Activated naive CD4-positive, alpha-beta T cell treated with anti-CD3 and anti-CD28 coated beads for 36 hours (primary cell): ENCODE measurements at regions not wholly inside any gene's neighbourhood (a gene's known extent, or its start where the extent isn't known, plus 50 kb on each side); places are given as distances from the start of the nearest gene placed in this dataset.

ENCODE experiments used
- CTCF ChIA-PET: fragments of 350-600 bp; sonication (Branson Sonifier 250); formaldehyde crosslinking; loops from one replicate; lab custom pipeline; 2021; ENCODE audit warnings: antibody characterized with exemption; lab: Charles Lee
- DNase-seq: peaks from one replicate; pipeline ENCODE4 v3.0.0-alpha.2; 2020
- H3K27ac Mint-ChIP-seq: one replicate; pipeline ENCODE4 v1.8.0; 2021; ENCODE audit warnings: mild to moderate bottlenecking, mixed read lengths
- H3K27me3 Mint-ChIP-seq: one replicate; pipeline ENCODE4 v1.8.0; 2021; ENCODE audit warnings: low read depth, mixed read lengths
- H3K36me3 Mint-ChIP-seq: one replicate; pipeline ENCODE4 v1.8.0; 2021; ENCODE audit warnings: low read depth, mixed read lengths
- H3K4me1 Mint-ChIP-seq: one replicate; pipeline ENCODE4 v1.8.0; 2021; ENCODE audit warnings: low read depth, mixed read lengths
- H3K4me3 Mint-ChIP-seq: one replicate; pipeline ENCODE4 v1.8.0; 2021; ENCODE audit warnings: mild to moderate bottlenecking, moderate library complexity, mixed read lengths
- H3K9me3 Mint-ChIP-seq: one replicate; pipeline ENCODE4 v1.8.0; 2021; ENCODE audit warnings: mixed read lengths
- intact Hi-C: fragments of 100-400 bp; cut with micrococcal nuclease; formaldehyde crosslinking; loops from one replicate; pipeline ENCODE4 v1.15.1; 2023

DNA sequence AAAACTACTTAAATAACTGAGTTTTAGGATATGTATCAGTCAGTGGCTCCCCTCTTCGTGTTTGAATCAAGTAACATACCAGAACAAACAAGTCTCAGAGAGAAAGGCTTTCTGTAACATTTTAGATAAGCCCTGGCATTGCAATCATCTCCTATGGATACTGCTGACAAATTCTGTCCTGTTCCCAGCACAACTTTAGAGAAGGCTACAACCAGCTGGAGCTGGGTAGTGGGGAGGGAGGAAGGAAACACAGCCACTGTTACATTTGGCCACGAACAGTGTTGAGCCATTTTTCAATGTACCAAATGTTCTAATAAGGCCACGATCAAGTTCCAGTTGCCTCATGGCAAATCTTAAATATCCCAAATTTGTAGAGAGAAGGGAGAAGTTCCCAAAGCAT, 511.8 kb upstream of the WWC1 start:
- H3K9me3 Mint-ChIP-seq, result no peaks in the 10 kb centered on the region
- H3K36me3 Mint-ChIP-seq, result no peaks in the 10 kb centered on the region
- no peak overlapping the region for H3K4me3 Mint-ChIP-seq
- no peaks in the 10 kb centered on the region for H3K4me1 Mint-ChIP-seq
- H3K27me3 Mint-ChIP-seq, result no peaks in the 10 kb centered on the region
- DNase-seq, result no peak
- intact Hi-C loops, result no loop called here
- H3K27ac Mint-ChIP-seq, result no peak overlapping the region
- CTCF ChIA-PET, result no interaction called here

DNA sequence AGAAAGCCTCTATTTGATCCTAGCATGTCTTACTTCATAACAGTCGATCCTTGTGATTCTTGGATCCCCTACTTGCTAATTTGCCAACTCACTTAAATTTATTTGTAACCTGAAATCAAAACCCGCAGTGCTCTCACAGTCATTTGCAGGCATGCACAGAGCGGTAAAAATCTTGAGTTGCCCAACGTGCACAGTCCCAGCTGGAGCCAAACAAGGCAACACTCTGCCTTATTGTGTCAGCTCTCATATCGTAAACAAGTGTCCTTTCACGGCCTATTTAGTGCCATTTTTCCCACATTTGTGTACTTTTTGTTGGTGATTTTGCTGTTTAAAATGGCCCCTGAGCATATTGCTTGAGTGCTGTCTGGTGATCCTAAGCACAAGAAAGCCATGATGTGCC, 511.3 kb upstream of the WWC1 start:
- CTCF ChIA-PET, result no interaction called here
- Mint-ChIP-seq H3K27me3 (no peaks in the 10 kb centered on the region), H3K36me3 (no peaks in the 10 kb centered on the region), H3K9me3 (no peaks in the 10 kb centered on the region), H3K4me1 (no peaks in the 10 kb centered on the region), H3K27ac (no peak overlapping the region), H3K4me3 (no peak overlapping the region)
- DNase-seq, result no peak
- intact Hi-C loops, result no loop called here

DNA sequence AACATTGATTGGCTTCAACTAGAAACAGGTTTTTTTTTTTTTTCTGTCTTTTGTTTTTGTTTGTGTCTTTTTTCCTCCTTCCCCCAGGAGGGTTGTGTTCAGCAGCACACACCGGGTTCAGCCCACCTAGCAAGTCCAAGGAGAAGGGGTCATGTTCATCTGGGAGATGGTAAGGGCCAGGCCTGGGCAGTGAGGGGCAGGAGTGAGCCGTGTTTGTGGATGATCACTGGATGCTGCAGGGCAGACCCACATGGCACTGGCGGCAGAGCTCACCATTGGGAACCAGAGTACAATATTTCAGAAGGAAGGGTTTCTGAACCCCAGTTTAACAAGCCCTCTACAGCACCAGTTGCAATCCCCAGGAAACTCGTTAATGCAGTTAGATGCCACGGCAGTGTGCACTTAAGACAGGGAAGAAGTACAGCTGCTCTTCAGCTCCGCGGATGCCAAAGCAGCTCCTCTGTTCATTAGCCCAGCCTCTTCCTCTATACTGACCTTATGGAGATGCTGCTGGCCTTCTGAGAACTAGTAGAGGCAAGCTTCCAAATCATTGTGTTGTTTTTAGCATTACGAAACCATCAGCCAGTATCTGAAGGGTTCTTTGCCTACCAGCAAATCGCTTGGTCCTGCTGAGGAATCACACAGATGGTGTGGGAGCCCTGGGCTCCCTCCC, 508.2 kb upstream of the WWC1 start:
- no peak for DNase-seq
- CTCF ChIA-PET, result no interaction called here
- H3K4me1 Mint-ChIP-seq, result no peaks in the 10 kb centered on the region
- no peaks in the 10 kb centered on the region for H3K9me3 Mint-ChIP-seq
- H3K4me3 Mint-ChIP-seq, result no peak overlapping the region
- no peaks in the 10 kb centered on the region for H3K27me3 Mint-ChIP-seq
- intact Hi-C loops, result no loop called here
- H3K36me3 Mint-ChIP-seq, result no peaks in the 10 kb centered on the region
- H3K27ac Mint-ChIP-seq, result no peak overlapping the region

DNA sequence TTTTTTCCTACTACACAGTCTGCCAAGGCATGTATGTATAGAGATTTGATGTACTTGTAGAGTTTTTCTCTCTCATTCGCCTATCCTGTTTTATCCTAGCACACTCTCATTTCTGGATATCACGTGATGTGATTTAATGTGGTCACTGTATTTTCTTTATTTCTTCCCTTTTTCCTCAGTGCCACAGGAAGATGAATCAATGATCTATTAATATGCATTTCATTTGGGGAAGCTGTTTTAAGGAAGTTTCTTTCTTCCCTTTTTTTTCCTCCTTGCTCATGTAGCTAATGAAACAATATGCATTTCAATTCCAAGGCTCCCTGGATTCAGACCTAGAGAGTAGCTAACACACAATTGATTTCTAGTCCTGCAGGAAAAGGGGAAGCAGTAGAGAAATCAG, 506.3 kb upstream of the WWC1 start:
- Mint-ChIP-seq H3K36me3 (no peaks in the 10 kb centered on the region), H3K9me3 (no peaks in the 10 kb centered on the region), H3K4me3 (no peak overlapping the region), H3K4me1 (no peaks in the 10 kb centered on the region), H3K27ac (no peak overlapping the region), H3K27me3 (no peaks in the 10 kb centered on the region)
- CTCF ChIA-PET, result no interaction called here
- intact Hi-C loops, result no loop called here
- DNase-seq, result no peak

DNA sequence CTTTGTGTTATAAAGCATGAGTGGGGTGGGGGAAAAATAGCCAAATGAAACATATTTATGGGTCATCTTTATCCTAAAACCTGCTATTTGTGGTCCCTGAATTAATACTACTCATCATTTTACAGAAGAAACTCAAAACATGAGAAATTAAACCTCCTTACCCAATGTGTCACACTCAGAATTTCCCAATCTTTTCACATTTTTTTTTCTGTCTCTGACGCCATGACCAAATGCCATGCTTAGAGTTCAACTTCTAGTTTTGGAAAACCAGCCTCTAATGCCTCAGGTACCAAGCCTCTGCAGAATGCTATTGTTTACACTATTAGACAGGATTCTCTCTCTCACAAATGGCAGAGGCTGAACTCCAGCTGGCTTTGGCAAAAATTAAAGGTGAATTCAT, 505.5 kb upstream of the WWC1 start:
- CTCF ChIA-PET, result no interaction called here
- DNase-seq, result no peak
- H3K36me3 Mint-ChIP-seq, result no peaks in the 10 kb centered on the region
- H3K9me3 Mint-ChIP-seq, result no peaks in the 10 kb centered on the region
- H3K4me1 Mint-ChIP-seq, result no peaks in the 10 kb centered on the region
- H3K27me3 Mint-ChIP-seq, result no peaks in the 10 kb centered on the region
- intact Hi-C loops, result no loop called here
- H3K27ac Mint-ChIP-seq, result no peak overlapping the region
- H3K4me3 Mint-ChIP-seq, result no peak overlapping the region

DNA sequence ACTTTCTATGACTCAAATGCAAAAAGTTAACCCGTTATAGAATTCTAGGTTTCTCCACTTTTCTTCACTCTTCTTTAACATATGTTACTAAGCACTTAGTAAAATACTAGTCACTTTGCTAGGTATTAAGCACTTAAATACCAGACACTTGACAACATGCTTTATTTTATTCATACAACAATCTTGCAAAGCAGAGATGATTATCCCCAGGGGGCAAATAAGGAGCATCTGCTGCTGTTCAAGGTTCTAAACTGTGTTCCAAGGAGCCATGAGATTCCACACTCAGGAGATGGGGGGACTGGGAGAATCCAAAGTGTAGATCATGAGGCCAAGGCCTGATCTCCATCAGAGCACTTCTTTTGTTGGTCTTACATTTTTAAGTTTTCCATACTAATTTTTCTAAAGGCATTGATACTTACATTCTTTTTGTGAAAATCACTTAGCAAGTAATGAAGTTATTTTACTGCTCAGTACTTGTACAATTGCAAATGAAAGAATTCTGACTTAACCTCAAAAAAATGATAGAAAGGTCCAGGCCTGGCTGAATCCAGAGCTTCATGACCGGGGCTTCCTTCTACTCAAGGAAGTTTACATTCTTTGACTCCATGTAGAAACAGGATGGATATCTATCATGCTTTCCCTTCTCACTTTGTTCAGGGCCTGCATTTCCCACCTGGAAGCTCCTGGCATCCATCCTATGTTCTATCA, 504.4 kb upstream of the WWC1 start:
- CTCF ChIA-PET, result no interaction called here
- Mint-ChIP-seq H3K4me3 (no peak overlapping the region), H3K27ac (no peak overlapping the region), H3K9me3 (no peaks in the 10 kb centered on the region), H3K4me1 (no peaks in the 10 kb centered on the region), H3K27me3 (no peaks in the 10 kb centered on the region), H3K36me3 (no peaks in the 10 kb centered on the region)
- no peak for DNase-seq
- intact Hi-C loops, result no loop called here

- Mint-ChIP-seq H3K4me3 (no peak overlapping the region), H3K36me3 (no peaks in the 10 kb centered on the region), H3K4me1 (no peaks in the 10 kb centered on the region), H3K9me3 (no peaks in the 10 kb centered on the region), H3K27ac (no peak overlapping the region), H3K27me3 (no peaks in the 10 kb centered on the region)
- intact Hi-C loops, result no loop called here
- CTCF ChIA-PET, result no interaction called here
- no peak for DNase-seq
Observed at GRCh38 chr5:167790045-167790444, 501.4 kb upstream of the WWC1 start.

GRCh38 chr5:167790462-167791260, 500.8 kb upstream of the WWC1 start:
- CTCF ChIA-PET, result no interaction called here
- Mint-ChIP-seq H3K9me3 (no peaks in the 10 kb centered on the region), H3K36me3 (no peaks in the 10 kb centered on the region), H3K27ac (no peak overlapping the region), H3K4me3 (no peak overlapping the region), H3K27me3 (no peaks in the 10 kb centered on the region), H3K4me1 (no peaks in the 10 kb centered on the region)
- DNase-seq, result no peak
- intact Hi-C loops, result no loop called here

DNA sequence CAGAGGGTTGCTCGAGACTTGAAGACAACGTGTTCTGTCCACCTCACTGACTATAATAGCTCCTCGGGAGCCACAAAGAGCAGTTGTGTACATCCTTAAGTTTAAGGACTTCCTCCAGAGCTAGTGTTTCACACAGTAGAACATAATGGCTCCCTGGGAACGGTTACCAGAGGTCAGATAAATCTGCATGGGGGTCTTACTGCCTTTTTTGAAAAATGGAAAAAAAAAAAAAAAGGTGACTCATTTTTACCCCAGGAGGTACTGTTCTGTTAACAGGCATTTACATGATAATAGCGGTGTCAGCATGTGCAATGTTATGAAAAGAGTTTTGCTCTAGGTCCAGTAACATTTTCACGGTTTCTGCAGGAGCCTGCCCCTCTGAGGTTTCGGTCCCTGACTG, 498.9 kb upstream of the WWC1 start:
- CTCF ChIA-PET, result no interaction called here
- H3K36me3 Mint-ChIP-seq, result no peaks in the 10 kb centered on the region
- intact Hi-C loops, result no loop called here

DNA sequence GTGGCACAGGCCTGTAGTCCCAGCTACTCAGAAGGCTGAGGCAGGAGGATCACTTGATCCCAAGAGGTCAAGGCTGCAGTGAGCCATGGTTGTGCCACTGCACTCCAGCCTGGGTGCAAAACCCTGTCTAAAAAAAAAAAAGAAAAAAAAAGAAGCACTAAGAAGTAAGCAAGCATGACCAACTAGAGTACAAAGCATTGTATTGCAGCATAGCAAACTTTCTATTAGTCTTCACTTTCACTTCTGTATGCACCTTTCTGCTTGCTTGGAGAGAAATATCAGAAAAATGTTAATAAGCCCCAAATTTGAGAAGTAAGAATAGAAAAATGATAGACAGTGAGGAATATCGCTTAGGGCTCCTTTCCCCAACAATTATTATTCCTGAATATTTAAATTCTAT, 497.7 kb upstream of the WWC1 start:
- CTCF ChIA-PET, result no interaction called here
- DNase-seq, result no peak
- intact Hi-C loops, result no loop called here
- H3K27ac Mint-ChIP-seq, result no peak overlapping the region
- no peaks in the 10 kb centered on the region for H3K36me3 Mint-ChIP-seq
- H3K9me3 Mint-ChIP-seq, result no peaks in the 10 kb centered on the region
- no peaks in the 10 kb centered on the region for H3K27me3 Mint-ChIP-seq
- H3K4me1 Mint-ChIP-seq, result no peaks in the 10 kb centered on the region
- no peak overlapping the region for H3K4me3 Mint-ChIP-seq

More for the DNA sequence above, 498.9 kb upstream of the WWC1 start:
- Mint-ChIP-seq H3K9me3 (no peaks in the 10 kb centered on the region), H3K4me3 (no peak overlapping the region), H3K27me3 (no peaks in the 10 kb centered on the region), H3K27ac (no peak overlapping the region), H3K4me1 (no peaks in the 10 kb centered on the region)
- no peak for DNase-seq

DNA sequence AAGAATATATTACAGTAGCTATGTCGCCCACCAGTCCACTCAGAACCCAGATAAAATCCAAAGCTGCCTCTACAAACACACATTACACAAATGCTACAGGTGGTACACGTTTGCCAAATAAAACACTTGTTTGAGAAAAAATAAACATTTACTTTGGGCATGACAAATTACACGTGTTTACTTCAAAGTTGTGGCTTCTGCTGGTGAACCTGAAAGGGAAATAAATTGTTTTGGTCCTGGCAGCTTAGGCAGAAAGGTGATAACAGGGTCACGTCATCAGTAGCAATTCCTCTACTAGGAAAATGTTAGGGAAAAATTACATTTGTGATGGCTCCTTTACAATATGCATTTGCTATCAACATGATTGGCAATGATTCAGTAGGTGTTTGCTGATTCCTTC, 497.3 kb upstream of the WWC1 start:
- no peak for DNase-seq
- Mint-ChIP-seq H3K27ac (no peak overlapping the region), H3K9me3 (no peaks in the 10 kb centered on the region), H3K4me1 (no peaks in the 10 kb centered on the region), H3K27me3 (no peaks in the 10 kb centered on the region), H3K36me3 (no peaks in the 10 kb centered on the region), H3K4me3 (no peak overlapping the region)
- intact Hi-C loops, result no loop called here
- CTCF ChIA-PET, result no interaction called here

- Mint-ChIP-seq H3K9me3 (no peaks in the 10 kb centered on the region), H3K4me1 (no peaks in the 10 kb centered on the region), H3K27me3 (peaks cover 2% of the 10 kb centered on the region), H3K4me3 (no peak overlapping the region), H3K27ac (no peak overlapping the region), H3K36me3 (no peaks in the 10 kb centered on the region)
- no peak for DNase-seq
- intact Hi-C loops, result no loop called here
- CTCF ChIA-PET, result no interaction called here
Observed at GRCh38 chr5:167796672-167797071, 494.8 kb upstream of the WWC1 start.

DNA sequence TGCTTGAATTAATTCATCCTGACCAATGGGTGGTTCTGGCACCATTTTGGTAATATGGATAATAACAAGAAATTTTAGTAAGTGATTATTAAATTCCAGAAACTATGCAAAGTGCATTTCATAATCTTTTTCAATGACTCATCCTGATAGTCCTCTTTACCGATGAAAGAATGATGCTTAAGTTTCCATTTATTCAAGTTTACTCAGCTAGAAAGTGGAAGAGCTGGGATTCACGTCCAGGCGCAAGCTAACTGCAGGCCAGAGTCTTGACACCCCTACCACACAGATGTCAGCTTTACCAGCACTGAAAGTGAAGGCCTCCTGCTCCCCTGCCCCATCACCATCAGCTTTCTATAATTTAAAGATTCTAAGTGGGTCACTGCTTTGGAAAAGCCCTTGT, 493.5 kb upstream of the WWC1 start:
- no peak overlapping the region for H3K27ac Mint-ChIP-seq
- CTCF ChIA-PET, result no interaction called here
- H3K9me3 Mint-ChIP-seq, result no peaks in the 10 kb centered on the region
- no peaks in the 10 kb centered on the region for H3K4me1 Mint-ChIP-seq
- intact Hi-C loops, result no loop called here
- peaks cover 2% of the 10 kb centered on the region for H3K27me3 Mint-ChIP-seq
- no peak overlapping the region for H3K4me3 Mint-ChIP-seq
- no peak for DNase-seq
- no peaks in the 10 kb centered on the region for H3K36me3 Mint-ChIP-seq
